HepG2 (cell line): ENCODE measurements at regions not wholly inside any gene's neighbourhood (a gene's known extent, or its start where the extent isn't known, plus 50 kb on each side); places are given as distances from the start of the nearest gene placed in this dataset.

Experiments
- ATAC-seq: fragments of 200-7000 bp; cut with Tn5 transposase; 3 replicates; pipeline ENCODE4 v1.9.1; 2020; ENCODE audit warnings: mild to moderate bottlenecking, moderate library complexity
- BruUV-seq: library from RNA; stranded (reverse); fragments of 400-500 nt; replicated peaks from 2 replicates; lab custom pipeline; 2021; lab: Mats Ljungman, UMichigan
- CTCF ChIA-PET: fragments of 300-600 bp; formaldehyde crosslinking; extraction: SDS; loops from one replicate; lab custom pipeline; 2021; ENCODE audit warnings: low total read pairs, inconsistent platforms, low intra/inter-chr PET ratio; lab: Yijun Ruan, JAX
- POLR2A ChIA-PET: fragments of 350-600 bp; sonication (Branson Sonifier 250); formaldehyde crosslinking; loops from one replicate; lab custom pipeline; 2020; ENCODE audit warnings: antibody characterized with exemption, inconsistent platforms; lab: Yijun Ruan, JAX
- DNase-seq: peaks from one replicate; pipeline ENCODE4 v3.0.0-alpha.2; 2015; ENCODE audit warnings: low spot score
- FAIRE-seq: peaks from 3 replicates; lab custom pipeline; 2011; peaks lifted over from hg19 to GRCh38; lab: Jason Lieb, UNC
- H2AFZ ChIP-seq: one replicate; pipeline ENCODE4 v1.6.1; 2011; ENCODE audit warnings: low read length, inconsistent platforms
- H3K27ac ChIP-seq: fragments of 300-600 bp; 3 replicates; pipeline ENCODE4 v1.8.0; 2011; ENCODE audit warnings: mixed run types, mild to moderate bottlenecking, mixed read lengths, low read length, inconsistent platforms; ENCODE audit not compliant: insufficient read depth; ENCODE audit errors: extremely low read length
- H3K27me3 ChIP-seq, 2 experiments: fragments of 200-600 bp in 1 of 2; 2 replicates in 1 of 2; 3 replicates in 1 of 2; pipeline versions ENCODE4 v1.6.0 to v1.8.0; 2011; ENCODE audit warnings: low read length in 2 of 2, mild to moderate bottlenecking in 2 of 2, moderate library complexity in 2 of 2, inconsistent platforms in 1 of 2; ENCODE audit not compliant: insufficient read depth in 2 of 2, control insufficient read depth in 1 of 2
- H3K36me3 ChIP-seq, 2 experiments: fragments of 200-600 bp in 1 of 2; replicated peaks in 1 of 2; 2 replicates in 1 of 2; 3 replicates in 1 of 2; pipeline versions ENCODE4 v1.5.1 to v1.8.0; 2011; ENCODE audit warnings: low read length in 2 of 2, inconsistent platforms in 1 of 2; ENCODE audit not compliant: insufficient read depth in 2 of 2, control insufficient read depth in 1 of 2
- H3K4me1 ChIP-seq: 2 replicates; pipeline ENCODE4 v1.5.1; 2012; ENCODE audit warnings: low read length, inconsistent platforms; ENCODE audit not compliant: insufficient read depth
- H3K4me2 ChIP-seq: 2 replicates; pipeline ENCODE4 v1.6.0; 2011; ENCODE audit warnings: low read depth, low read length, inconsistent platforms
- H3K4me3 ChIP-seq, 3 experiments: fragments of 200-600 bp in 1 of 3; sonication (generic), shearing (Covaris generic) in 1 of 3; replicated peaks in 1 of 3; 2 replicates each; pipeline ENCODE4 v1.5.1; 2011 to 2016; ENCODE audit warnings: low read length in 3 of 3, inconsistent platforms in 2 of 3, low read depth in 2 of 3, mild to moderate bottlenecking in 2 of 3, control low read depth in 1 of 3, mixed read lengths in 1 of 3; ENCODE audit not compliant: insufficient read depth in 1 of 3
- H3K79me2 ChIP-seq: one replicate; pipeline ENCODE4 v1.6.1; 2011; ENCODE audit warnings: low read length, inconsistent platforms; ENCODE audit not compliant: insufficient read depth
- H3K9ac ChIP-seq: 2 replicates; pipeline ENCODE4 v1.6.0; 2011; ENCODE audit warnings: mild to moderate bottlenecking, low read depth, low read length, inconsistent platforms; ENCODE audit not compliant: insufficient read depth
- H3K9me3 ChIP-seq: 2 replicates; pipeline ENCODE4 v1.5.1; 2012; ENCODE audit warnings: mild to moderate bottlenecking, low read length
- H4K20me1 ChIP-seq: 2 replicates; pipeline ENCODE4 v1.6.0; 2011; ENCODE audit warnings: inconsistent platforms, mild to moderate bottlenecking, low read length, moderate library complexity; ENCODE audit not compliant: insufficient read depth
- ATF1 ChIP-seq: IDR thresholded peaks from 2 replicates; pipeline ENCODE4 v1.6.1; 2016; ENCODE audit warnings: mild to moderate bottlenecking, control low read depth
- ETV6 ChIP-seq: sonication (generic); formaldehyde crosslinking; conservative IDR thresholded peaks from 2 replicates; pipeline ENCODE4 v1.4.0; 2020; ENCODE audit warnings: missing genetic modification reagents
- GABPA ChIP-seq, 2 experiments: IDR thresholded peaks; 2 replicates each; pipeline ENCODE4 v1.6.1; 2011 to 2016; ENCODE audit warnings: low read depth in 2 of 2, low read length in 1 of 2, missing biosample characterization in 1 of 2, missing genetic modification characterization in 1 of 2
- HCFC1 ChIP-seq: fragments of 150-350 bp; IDR thresholded peaks from 2 replicates; pipeline ENCODE4 v1.6.1; 2014; ENCODE audit warnings: low read depth, low read length
- HNRNPUL1 ChIP-seq: fragments of 200-400 bp; formaldehyde crosslinking; IDR thresholded peaks from 2 replicates; pipeline ENCODE4 v1.6.1; 2017; ENCODE audit warnings: low read depth, mild to moderate bottlenecking, low read length, moderate library complexity
- IKZF1 ChIP-seq: fragments of 450-650 bp; IDR thresholded peaks from 2 replicates; pipeline ENCODE4 v1.7.1; 2016
- KMT2B ChIP-seq: IDR thresholded peaks from 2 replicates; pipeline ENCODE4 v1.6.1; 2016; ENCODE audit warnings: missing genetic modification reagents, missing compliant biosample characterization
- MAFG ChIP-seq: sonication (generic); formaldehyde crosslinking; IDR thresholded peaks from 2 replicates; pipeline ENCODE4 v1.5.1; 2020; ENCODE audit warnings: mild to moderate bottlenecking, missing genetic modification reagents
- MXI1 ChIP-seq: IDR thresholded peaks from 3 replicates; pipeline ENCODE4 v1.6.1; 2012; ENCODE audit warnings: low read depth, low read length, inconsistent platforms, borderline replicate concordance
- NR3C1 ChIP-seq: sonication (generic); formaldehyde crosslinking; IDR thresholded peaks from 2 replicates; pipeline ENCODE4 v1.4.0; 2020; ENCODE audit warnings: missing genetic modification reagents
- ZKSCAN1 ChIP-seq: fragments of 150-350 bp; IDR thresholded peaks from 2 replicates; pipeline ENCODE4 v1.6.1; 2014; ENCODE audit warnings: low read length
- ZNF136 ChIP-seq: sonication (generic); formaldehyde crosslinking; IDR thresholded peaks from 2 replicates; pipeline ENCODE4 v1.8.1; 2022; ENCODE audit warnings: low read depth, mild to moderate bottlenecking, moderate library complexity, missing genetic modification reagents
- ZNF138 ChIP-seq: sonication (generic); formaldehyde crosslinking; IDR thresholded peaks from 2 replicates; pipeline ENCODE4 v1.5.0; 2020; ENCODE audit warnings: mild to moderate bottlenecking, low read depth, missing genetic modification reagents
- ZNF337 ChIP-seq: sonication (generic); formaldehyde crosslinking; IDR thresholded peaks from 2 replicates; pipeline ENCODE4 v1.5.1; 2020; ENCODE audit warnings: missing genetic modification reagents, low read depth, mild to moderate bottlenecking, borderline replicate concordance
- ZNF33A ChIP-seq: sonication (generic); formaldehyde crosslinking; IDR thresholded peaks from 2 replicates; pipeline ENCODE4 v1.5.1; 2020; ENCODE audit warnings: missing genetic modification reagents, mild to moderate bottlenecking, moderate library complexity, borderline replicate concordance
- ZNF704 ChIP-seq: sonication (generic); formaldehyde crosslinking; IDR thresholded peaks from 2 replicates; pipeline ENCODE4 v1.8.1; 2023; ENCODE audit warnings: mild to moderate bottlenecking, inconsistent platforms, moderate library complexity, missing genetic modification reagents, borderline replicate concordance
- ZNF75D ChIP-seq: sonication (generic); formaldehyde crosslinking; IDR thresholded peaks from 2 replicates; pipeline ENCODE4 v1.8.1; 2023; ENCODE audit warnings: missing genetic modification reagents, mild to moderate bottlenecking, borderline replicate concordance
- ZNF768 ChIP-seq: sonication (generic); formaldehyde crosslinking; IDR thresholded peaks from 2 replicates; pipeline ENCODE4 v1.4.0; 2020; ENCODE audit warnings: missing genetic modification reagents
- ZNF816 ChIP-seq: sonication (generic); formaldehyde crosslinking; IDR thresholded peaks from 2 replicates; pipeline ENCODE4 v1.8.0; 2022; ENCODE audit warnings: missing genetic modification reagents, mild to moderate bottlenecking, borderline replicate concordance
- WGBS: methylation state at CpG from one replicate; pipeline ENCODE4 v1.1.6; 2017; ENCODE audit warnings: low lambda C conversion rate; 5-methylcytosine and 5-hydroxymethylcytosine counted together
- in situ Hi-C: cut with HindIII; loops from 2 replicates; pipeline ENCODE4 v1.10.0; 2017; ENCODE audit warnings: low pct_unique_long_range_greater_than_20kb; ENCODE audit not compliant: extremely low pct_ligation_motif_present
- intact Hi-C: fragments of 100-400 bp; cut with micrococcal nuclease; formaldehyde crosslinking; loops from one replicate; pipeline ENCODE4 v1.10.0; 2022; ENCODE audit not compliant: unreplicated experiment
- TF ChIP-seq, protein P1 (sequence below): sonication (generic); formaldehyde crosslinking; IDR thresholded peaks from 2 replicates; pipeline ENCODE4 v1.9.0; 2022; ENCODE audit warnings: missing genetic modification reagents, mild to moderate bottlenecking, borderline replicate concordance

- in situ Hi-C loops (no loop called here), intact Hi-C loops (no loop called here)
- no peak overlapping the region for H3K9ac ChIP-seq
- WGBS: 5% methylated on average over 3 of the region's 3 CpGs
- DNase-seq (no peak), ATAC-seq (no peak), FAIRE-seq (no peak)
- H3K4me3 ChIP-seq: no peak overlapping the region
- no peaks in the 10 kb centered on the region for H3K4me1 ChIP-seq
- H3K9me3 ChIP-seq: no peaks in the 10 kb centered on the region
- H3K36me3 ChIP-seq: no peaks in the 10 kb centered on the region; a peak in 1 of 5 replicates
- H2AFZ ChIP-seq: no peak overlapping the region
- H4K20me1 ChIP-seq: no peaks in the 10 kb centered on the region
- POLR2A ChIA-PET: no interaction called here
- TF ChIP-seq ZNF337 (CRISPR knock-in tag) (no peak), IKZF1 (no peak), NR3C1 (CRISPR knock-in tag) (no peak), ETV6 (CRISPR knock-in tag) (no peak), ATF1 (no peak), KMT2B (CRISPR knock-in tag) (no peak), ZNF75D (CRISPR knock-in tag) (no peak), MAFG (CRISPR knock-in tag) (no peak), GABPA (IDR thresholded peaks at IDR 0.05; ENCODE audit: low read depth, low read length) (no peak), GABPA (CRISPR knock-in tag; IDR thresholded peaks at IDR 0.05; ENCODE audit: low read depth) (no peak), ZKSCAN1 (no peak), MXI1 (no peak), ZNF33A (CRISPR knock-in tag) (no peak), ZNF768 (CRISPR knock-in tag) (no peak), ZNF138 (no peak), HCFC1 (no peak), ZNF704 (CRISPR knock-in tag) (no peak), ZNF136 (CRISPR knock-in tag) (no peak), HNRNPUL1 (no peak), ZNF816 (CRISPR knock-in tag) (no peak)
- TF ChIP-seq, protein P1, sequence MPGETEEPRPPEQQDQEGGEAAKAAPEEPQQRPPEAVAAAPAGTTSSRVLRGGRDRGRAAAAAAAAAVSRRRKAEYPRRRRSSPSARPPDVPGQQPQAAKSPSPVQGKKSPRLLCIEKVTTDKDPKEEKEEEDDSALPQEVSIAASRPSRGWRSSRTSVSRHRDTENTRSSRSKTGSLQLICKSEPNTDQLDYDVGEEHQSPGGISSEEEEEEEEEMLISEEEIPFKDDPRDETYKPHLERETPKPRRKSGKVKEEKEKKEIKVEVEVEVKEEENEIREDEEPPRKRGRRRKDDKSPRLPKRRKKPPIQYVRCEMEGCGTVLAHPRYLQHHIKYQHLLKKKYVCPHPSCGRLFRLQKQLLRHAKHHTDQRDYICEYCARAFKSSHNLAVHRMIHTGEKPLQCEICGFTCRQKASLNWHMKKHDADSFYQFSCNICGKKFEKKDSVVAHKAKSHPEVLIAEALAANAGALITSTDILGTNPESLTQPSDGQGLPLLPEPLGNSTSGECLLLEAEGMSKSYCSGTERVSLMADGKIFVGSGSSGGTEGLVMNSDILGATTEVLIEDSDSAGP (CRISPR knock-in tag): no peak
- TF ChIP-seq, all 625 proteins: peak for 0
- Histone ChIP-seq H3K79me2 (no peaks in the 10 kb centered on the region), H3K27me3 (no peaks in the 10 kb centered on the region), H3K4me2 (no peak overlapping the region), H3K27ac (no peak overlapping the region)
- CTCF ChIA-PET: no interaction called here
- no TSS peak for BruUV-seq
Measured at GRCh38 chr10:36178616-36179015, 536.5 kb upstream of the FZD8 start.
